B cell (primary cell): ENCODE measurements at regions not wholly inside any gene's neighbourhood (a gene's known extent, or its start where the extent isn't known, plus 50 kb on each side); places are given as distances from the start of the nearest gene placed in this dataset.

Experiments used
- ATAC-seq: fragments of 200-7000 bp; cut with Tn5 transposase; one replicate; pipeline ENCODE4 v1.10.0; 2021; ENCODE audit warnings: low read depth, mild to moderate bottlenecking, moderate number of reproducible peaks, moderate library complexity
- CTCF ChIA-PET: fragments of 350-600 bp; sonication (Branson Sonifier 250); formaldehyde crosslinking; loops from one replicate; lab custom pipeline; 2021; ENCODE audit warnings: antibody characterized with exemption, inconsistent platforms; lab: Charles Lee
- POLR2A ChIA-PET: fragments of 350-600 bp; sonication (Branson Sonifier 250); formaldehyde crosslinking; loops from one replicate; lab custom pipeline; 2021; ENCODE audit warnings: antibody characterized with exemption; lab: Charles Lee
- DNase-seq: peaks from one replicate; pipeline ENCODE4 v3.0.0; 2013
- H2AFZ ChIP-seq: 2 replicates; pipeline ENCODE4 v1.6.1; 2012; ENCODE audit warnings: mild to moderate bottlenecking, low read depth, low read length; ENCODE audit not compliant: insufficient read depth, poor library complexity, severe bottlenecking
- H3K27ac ChIP-seq, 2 donors: 1 replicate in 1 of 2; 2 replicates in 1 of 2; pipeline ENCODE4 v1.5.1; 2012 to 2013; ENCODE audit warnings: low read length in 2 of 2, mild to moderate bottlenecking in 2 of 2, moderate library complexity in 1 of 2
- H3K27me3 ChIP-seq, 4 experiments: fragments of 200-600 bp in 1 of 4; sonication (generic) in 1 of 4; replicated peaks in 1 of 4; 1 replicate in 2 of 4; 2 replicates in 2 of 4; pipeline versions ENCODE4 v1.6.1 to v1.7.0; 2013 to 2016; ENCODE audit warnings: low read length in 3 of 4, mild to moderate bottlenecking in 2 of 4, mixed read lengths in 1 of 4, moderate library complexity in 1 of 4; ENCODE audit not compliant: insufficient read depth in 4 of 4, control insufficient read depth in 3 of 4; ENCODE audit errors: control extremely low read depth in 1 of 4
- H3K36me3 ChIP-seq, 2 experiments: replicated peaks in 1 of 2; 1 replicate in 1 of 2; 2 replicates in 1 of 2; pipeline versions ENCODE4 v1.6.1 to v1.7.1; 2013; ENCODE audit warnings: low read length in 1 of 2; ENCODE audit not compliant: insufficient read depth in 2 of 2, control insufficient read depth in 1 of 2; ENCODE audit errors: control extremely low read depth in 1 of 2, extremely low read depth in 1 of 2
- H3K4me1 ChIP-seq, 2 donors: fragments of 200-600 bp in 1 of 2; sonication (generic) in 1 of 2; 1 replicate in 1 of 2; 2 replicates in 1 of 2; pipeline versions ENCODE4 v1.5.1 to v1.6.1; 2013 to 2017; ENCODE audit warnings: low read length in 2 of 2; ENCODE audit not compliant: control insufficient read depth in 2 of 2, insufficient read depth in 2 of 2
- H3K4me2 ChIP-seq: replicated peaks from 2 replicates; pipeline ENCODE3; 2012; ENCODE audit warnings: mild to moderate bottlenecking, low read depth, low read length; ENCODE audit not compliant: poor library complexity, severe bottlenecking
- H3K4me3 ChIP-seq, 5 experiments: fragments of 200-600 bp in 1 of 5; sonication (generic) in 1 of 5; 1 replicate in 3 of 5; 2 replicates in 2 of 5; pipeline versions ENCODE4 v1.5.1 to v1.7.0; 2011 to 2016; ENCODE audit warnings: low read length in 4 of 5, mild to moderate bottlenecking in 4 of 5, low read depth in 2 of 5, control low read depth in 1 of 5, moderate library complexity in 1 of 5; ENCODE audit not compliant: insufficient read depth in 1 of 5; ENCODE audit errors: control extremely low read depth in 1 of 5, extremely low read depth in 1 of 5
- H3K79me2 ChIP-seq: fragments of 200-600 bp; sonication (generic); one replicate; pipeline ENCODE4 v1.6.0; 2016; ENCODE audit warnings: low read length; ENCODE audit not compliant: control insufficient read depth, insufficient read depth
- H3K9ac ChIP-seq: fragments of 200-600 bp; sonication (generic); 2 replicates; pipeline ENCODE4 v1.6.1; 2017; ENCODE audit warnings: mild to moderate bottlenecking, low read length, moderate library complexity
- H3K9me3 ChIP-seq, 3 donors: one replicate each; pipeline versions ENCODE4 v1.6.1 to v1.7.1; 2013; ENCODE audit warnings: low read length in 2 of 3; ENCODE audit not compliant: control insufficient read depth in 2 of 3, insufficient read depth in 1 of 3; ENCODE audit errors: control extremely low read depth in 1 of 3
- H4K20me1 ChIP-seq: 2 replicates; pipeline ENCODE4 v1.6.0; 2012; ENCODE audit warnings: mild to moderate bottlenecking, low read length; ENCODE audit not compliant: insufficient read depth, control insufficient read depth, poor library complexity, severe bottlenecking
- H3K27ac Mint-ChIP-seq: one replicate; pipeline ENCODE4 v1.8.0; 2021; ENCODE audit warnings: mixed read lengths
- H3K27me3 Mint-ChIP-seq: one replicate; pipeline ENCODE4 v1.8.0; 2021; ENCODE audit warnings: mixed read lengths
- H3K4me1 Mint-ChIP-seq: one replicate; pipeline ENCODE4 v1.8.0; 2021; ENCODE audit warnings: mixed read lengths
- H3K4me3 Mint-ChIP-seq: one replicate; pipeline ENCODE4 v1.8.0; 2021; ENCODE audit warnings: mixed read lengths
- H3K9me3 Mint-ChIP-seq: one replicate; pipeline ENCODE4 v1.8.0; 2022; ENCODE audit warnings: mixed read lengths; ENCODE audit not compliant: insufficient read depth
- EZH2 ChIP-seq: IDR thresholded peaks from 2 replicates; pipeline ENCODE4 v1.6.1; 2012; ENCODE audit warnings: borderline replicate concordance, low read depth, mild to moderate bottlenecking, moderate library complexity, low read length; ENCODE audit not compliant: insufficient read depth, poor library complexity, severe bottlenecking
- WGBS: methylation state at CpG from one replicate; pipeline ENCODE4 v1.1.5; 2013; ENCODE audit warnings: missing lambda C conversion rate; ENCODE audit not compliant: insufficient coverage; 5-methylcytosine and 5-hydroxymethylcytosine counted together
- intact Hi-C: fragments of 100-400 bp; cut with micrococcal nuclease; formaldehyde crosslinking; loops from one replicate; pipeline ENCODE4 v1.10.0; 2022
- TF ChIP-seq, protein P1 (sequence below): fragments of 200-600 bp; IDR thresholded peaks from one replicate; pipeline ENCODE4 v1.8.0; 2022; ENCODE audit warnings: antibody characterized with exemption, mild to moderate bottlenecking

DNA sequence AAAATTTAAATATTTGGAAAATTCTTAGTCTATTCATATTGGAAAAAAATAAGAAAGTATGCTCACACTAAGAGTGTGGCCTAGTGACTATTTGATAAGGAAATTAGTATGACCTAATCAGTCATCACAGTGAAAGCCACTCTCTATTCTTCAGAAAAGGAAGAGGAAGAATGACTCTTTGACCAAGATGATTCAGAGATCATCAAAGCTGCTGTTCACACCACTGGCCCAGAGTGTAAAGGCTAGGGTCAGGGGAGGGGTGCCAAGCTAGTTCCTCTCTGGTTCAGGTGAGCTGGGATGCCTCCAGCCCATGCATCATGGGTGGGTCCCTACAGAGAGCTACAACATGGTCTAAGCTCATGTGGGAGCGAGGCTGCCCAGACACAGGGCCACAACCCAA is 396.9 kb upstream of the NDST3 start:
- DNase-seq (no peak), ATAC-seq (no peak)
- H3K9ac ChIP-seq, result no peak overlapping the region
- no peaks in the 10 kb centered on the region for H3K79me2 ChIP-seq
- H3K4me2 ChIP-seq, result no peak overlapping the region
- TF ChIP-seq, protein P1, sequence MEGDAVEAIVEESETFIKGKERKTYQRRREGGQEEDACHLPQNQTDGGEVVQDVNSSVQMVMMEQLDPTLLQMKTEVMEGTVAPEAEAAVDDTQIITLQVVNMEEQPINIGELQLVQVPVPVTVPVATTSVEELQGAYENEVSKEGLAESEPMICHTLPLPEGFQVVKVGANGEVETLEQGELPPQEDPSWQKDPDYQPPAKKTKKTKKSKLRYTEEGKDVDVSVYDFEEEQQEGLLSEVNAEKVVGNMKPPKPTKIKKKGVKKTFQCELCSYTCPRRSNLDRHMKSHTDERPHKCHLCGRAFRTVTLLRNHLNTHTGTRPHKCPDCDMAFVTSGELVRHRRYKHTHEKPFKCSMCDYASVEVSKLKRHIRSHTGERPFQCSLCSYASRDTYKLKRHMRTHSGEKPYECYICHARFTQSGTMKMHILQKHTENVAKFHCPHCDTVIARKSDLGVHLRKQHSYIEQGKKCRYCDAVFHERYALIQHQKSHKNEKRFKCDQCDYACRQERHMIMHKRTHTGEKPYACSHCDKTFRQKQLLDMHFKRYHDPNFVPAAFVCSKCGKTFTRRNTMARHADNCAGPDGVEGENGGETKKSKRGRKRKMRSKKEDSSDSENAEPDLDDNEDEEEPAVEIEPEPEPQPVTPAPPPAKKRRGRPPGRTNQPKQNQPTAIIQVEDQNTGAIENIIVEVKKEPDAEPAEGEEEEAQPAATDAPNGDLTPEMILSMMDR, result no peak
- no peak for TF ChIP-seq EZH2
- H3K27ac ChIP-seq, result no peak overlapping the region
- no peak overlapping the region for H2AFZ ChIP-seq
- 63% methylated on average over 1 of the region's 1 CpG for WGBS
- Mint-ChIP-seq H3K27ac (no peak overlapping the region), H3K4me3 (no peak overlapping the region), H3K27me3 (no peaks in the 10 kb centered on the region), H3K9me3 (peaks cover 2% of the 10 kb centered on the region), H3K4me1 (no peaks in the 10 kb centered on the region)
- no peaks in the 10 kb centered on the region for H3K27me3 ChIP-seq
- H3K36me3 ChIP-seq, result no peaks in the 10 kb centered on the region
- H3K9me3 ChIP-seq, result no peaks in the 10 kb centered on the region
- intact Hi-C loops, result no loop called here
- POLR2A ChIA-PET, result no interaction called here
- H3K4me3 ChIP-seq, result no peak overlapping the region
- H4K20me1 ChIP-seq, result no peaks in the 10 kb centered on the region
- no peaks in the 10 kb centered on the region for H3K4me1 ChIP-seq
- CTCF ChIA-PET, result no interaction called here

DNA sequence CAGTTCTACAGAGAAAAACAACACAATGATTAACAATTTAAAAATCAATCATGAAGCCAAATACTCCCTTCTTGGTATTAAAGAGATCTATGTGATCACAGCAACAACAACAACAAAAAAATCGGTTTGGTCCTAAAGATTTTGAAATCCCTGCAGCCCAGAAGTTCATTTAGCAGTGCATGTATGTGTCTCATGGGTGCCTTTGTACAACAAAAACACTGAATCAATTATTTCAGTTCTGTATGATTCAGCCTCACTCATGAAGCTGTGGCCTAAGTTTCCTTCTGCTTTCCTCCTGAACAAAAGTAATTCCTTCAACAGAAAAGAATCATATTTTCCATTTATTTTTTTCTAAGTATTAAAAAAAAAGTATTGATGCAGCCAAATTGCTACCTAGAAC is 393.4 kb upstream of the NDST3 start:
- no peaks in the 10 kb centered on the region for H3K36me3 ChIP-seq
- H3K27me3 Mint-ChIP-seq, result no peaks in the 10 kb centered on the region
- H3K4me3 ChIP-seq, result no peak overlapping the region
- WGBS, result no CpG with 5 or more reads among the region's 1 CpG
- no peaks in the 10 kb centered on the region for H3K4me1 Mint-ChIP-seq
- CTCF ChIA-PET, result no interaction called here
- H3K9me3 Mint-ChIP-seq, result peaks cover 2% of the 10 kb centered on the region
- H3K9ac ChIP-seq, result no peak overlapping the region
- no peaks in the 10 kb centered on the region for H3K27me3 ChIP-seq
- H3K4me3 Mint-ChIP-seq, result no peak overlapping the region
- no peaks in the 10 kb centered on the region for H4K20me1 ChIP-seq
- TF ChIP-seq, protein P1, result no peak
- TF ChIP-seq EZH2, result no peak
- DNase-seq (no peak), ATAC-seq (no peak)
- H3K4me1 ChIP-seq, result no peaks in the 10 kb centered on the region
- H3K4me2 ChIP-seq, result no peak overlapping the region
- H3K79me2 ChIP-seq, result no peaks in the 10 kb centered on the region
- no peak overlapping the region for H2AFZ ChIP-seq
- H3K27ac Mint-ChIP-seq, result no peak overlapping the region
- intact Hi-C loops, result no loop called here
- POLR2A ChIA-PET, result no interaction called here
- no peak overlapping the region for H3K27ac ChIP-seq
- H3K9me3 ChIP-seq, result no peaks in the 10 kb centered on the region
